HUES64 (cell line): ENCODE measurements at regions not wholly inside any gene's neighbourhood (a gene's known extent, or its start where the extent isn't known, plus 50 kb on each side); places are given as distances from the start of the nearest gene placed in this dataset.

ENCODE experiments used
- H3K27ac ChIP-seq: 2 replicates; pipeline ENCODE4 v1.7.0; 2013; ENCODE audit warnings: low read depth, low read length, inconsistent platforms
- H3K27me3 ChIP-seq: 2 replicates; pipeline ENCODE4 v1.6.1; 2013; ENCODE audit warnings: mild to moderate bottlenecking, low read length; ENCODE audit not compliant: insufficient read depth
- H3K36me3 ChIP-seq: 2 replicates; pipeline ENCODE4 v1.6.1; 2013; ENCODE audit warnings: mild to moderate bottlenecking, low read length; ENCODE audit not compliant: insufficient read depth
- H3K4me1 ChIP-seq: 2 replicates; pipeline ENCODE4 v1.6.1; 2013; ENCODE audit warnings: mild to moderate bottlenecking, low read length, moderate library complexity; ENCODE audit not compliant: insufficient read depth
- H3K4me3 ChIP-seq: 2 replicates; pipeline ENCODE4 v1.5.1; 2013; ENCODE audit warnings: mild to moderate bottlenecking, low read length, moderate library complexity
- H3K9ac ChIP-seq: 2 replicates; pipeline ENCODE4 v1.6.1; 2013; ENCODE audit warnings: mild to moderate bottlenecking, low read depth, low read length
- H3K9me3 ChIP-seq: 2 replicates; pipeline ENCODE4 v1.6.1; 2013; ENCODE audit warnings: low read depth, low read length; ENCODE audit not compliant: insufficient read depth
- WGBS: fragments of 150-250, 120-280 bp; methylation state at CpG from one replicate; pipeline ENCODE4 v1.1.7; 2013; ENCODE audit warnings: missing lambda C conversion rate; 5-methylcytosine and 5-hydroxymethylcytosine counted together

DNA sequence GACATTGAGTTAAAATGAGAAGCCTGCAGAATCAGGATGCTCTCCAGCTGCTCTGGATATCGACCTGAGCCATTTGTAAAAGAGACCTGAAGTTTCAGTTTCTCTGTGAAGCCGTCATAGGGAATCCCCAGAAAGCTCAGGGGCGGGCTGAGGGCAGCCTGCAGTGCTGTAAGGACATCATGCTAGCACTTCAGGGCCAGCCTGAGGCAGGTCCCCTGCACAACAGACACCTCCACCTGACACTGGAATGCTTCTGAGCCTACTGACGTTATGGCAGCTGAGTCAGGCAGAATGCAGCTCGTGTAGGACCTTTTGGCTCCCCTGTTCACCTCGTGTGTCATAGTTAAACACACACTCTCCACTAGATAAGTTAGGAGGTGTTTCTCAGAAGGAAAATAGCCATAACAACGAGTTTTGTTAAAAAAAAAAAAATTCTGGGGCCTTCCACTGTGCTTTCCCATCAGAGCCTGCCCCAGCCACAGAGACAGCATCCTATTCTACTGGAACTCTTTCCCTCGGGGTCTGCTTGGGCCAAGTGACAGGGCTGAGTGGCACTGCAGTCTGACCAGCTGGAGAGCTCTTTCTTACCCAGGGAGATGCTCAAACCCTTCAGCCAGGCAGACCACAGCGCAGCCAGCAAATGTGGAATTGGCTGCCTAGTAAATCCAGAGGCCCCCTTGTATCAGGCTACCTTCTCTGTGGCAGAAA, 354.9 kb downstream of the DIRAS2 start:
- Histone ChIP-seq H3K4me3 (no peak overlapping the region), H3K27me3 (no peaks in the 10 kb centered on the region), H3K4me1 (no peaks in the 10 kb centered on the region), H3K9me3 (no peaks in the 10 kb centered on the region), H3K27ac (no peak overlapping the region), H3K36me3 (no peaks in the 10 kb centered on the region), H3K9ac (no peak overlapping the region)
- WGBS, result 80% methylated on average over 8 of the region's 9 CpGs

DNA sequence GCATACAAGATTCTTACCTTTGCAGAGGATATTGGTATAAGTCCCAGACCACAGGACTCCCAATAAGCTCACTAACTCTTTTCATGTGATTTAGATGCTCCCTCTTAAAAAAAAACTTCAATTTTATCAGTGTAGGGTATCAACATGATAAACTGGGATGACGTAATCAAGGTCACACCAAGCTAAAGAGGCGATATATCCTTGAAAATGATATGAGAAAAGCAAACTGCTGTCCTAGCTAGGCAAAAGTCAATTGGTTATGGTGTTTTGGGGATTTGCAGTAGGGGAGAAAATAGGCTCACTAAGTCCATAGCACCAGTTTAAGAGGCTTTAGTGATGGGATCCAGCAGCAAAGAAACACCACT, 354.4 kb downstream of the DIRAS2 start:
- no peaks in the 10 kb centered on the region for H3K27me3 ChIP-seq
- no peaks in the 10 kb centered on the region for H3K4me1 ChIP-seq
- no peak overlapping the region for H3K4me3 ChIP-seq
- no peaks in the 10 kb centered on the region for H3K36me3 ChIP-seq
- 94% methylated on average over 2 of the region's 2 CpGs for WGBS
- H3K27ac ChIP-seq, result no peak overlapping the region
- no peak overlapping the region for H3K9ac ChIP-seq
- no peaks in the 10 kb centered on the region for H3K9me3 ChIP-seq

DNA sequence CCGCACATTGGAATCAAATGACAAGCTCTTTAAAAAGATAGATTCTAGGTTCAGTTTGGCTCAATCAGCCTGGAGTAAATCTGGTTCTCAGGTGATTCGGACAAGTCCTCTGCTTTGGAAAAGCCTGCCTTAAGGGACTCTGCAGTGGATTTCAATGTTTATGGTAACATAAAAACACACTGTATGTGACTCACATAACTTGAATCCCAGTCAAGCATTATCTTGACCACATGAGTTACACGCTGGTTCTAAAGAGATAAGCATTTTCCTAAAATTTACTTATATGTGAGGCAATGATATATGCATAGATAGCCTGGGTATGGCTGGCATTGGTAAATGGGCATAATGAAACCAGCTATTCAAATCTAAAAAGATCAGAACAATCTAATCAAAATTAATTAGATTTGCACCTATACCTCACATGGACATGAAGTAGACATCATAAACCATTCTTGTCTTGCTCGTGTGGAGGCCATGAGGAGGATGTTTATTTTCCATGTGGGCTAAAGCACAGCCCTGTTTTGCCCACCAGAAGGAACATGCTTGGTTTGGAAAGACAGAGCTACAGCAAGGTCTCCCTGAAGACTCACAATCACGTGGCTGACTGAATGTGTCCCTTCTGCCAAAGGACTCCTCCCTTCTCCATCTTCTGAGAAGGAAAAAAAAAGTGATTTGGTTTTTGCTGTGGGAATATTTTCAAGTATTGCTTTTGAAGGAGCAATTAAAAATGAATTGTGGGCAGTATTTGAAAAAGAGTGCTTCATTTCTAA, 351.7 kb downstream of the DIRAS2 start:
- Histone ChIP-seq H3K36me3 (no peaks in the 10 kb centered on the region), H3K4me3 (no peak overlapping the region), H3K27me3 (no peaks in the 10 kb centered on the region), H3K27ac (no peak overlapping the region), H3K4me1 (no peaks in the 10 kb centered on the region), H3K9me3 (no peaks in the 10 kb centered on the region), H3K9ac (no peak overlapping the region)
- WGBS, result 91% methylated on average over 5 of the region's 5 CpGs

DNA sequence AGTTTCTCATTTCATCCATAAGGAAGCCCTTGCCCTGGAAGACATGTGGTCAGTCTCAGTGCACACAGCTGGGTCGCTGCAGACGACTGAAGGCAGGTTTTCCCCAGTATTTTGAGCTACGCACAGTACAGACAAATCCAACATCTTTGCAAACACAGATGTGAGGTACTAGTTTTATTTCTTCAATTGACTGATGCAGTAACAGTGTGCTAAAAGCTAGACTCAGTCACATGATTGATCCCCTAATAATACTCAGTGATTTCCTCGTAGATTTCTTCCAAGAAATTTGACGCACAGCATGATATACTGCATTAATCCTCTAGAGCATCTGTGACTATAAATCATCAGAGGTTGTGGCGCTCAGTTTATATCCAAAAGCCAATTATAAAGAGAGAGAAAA, 346.1 kb downstream of the DIRAS2 start:
- H3K4me3 ChIP-seq, result no peak overlapping the region

DNA sequence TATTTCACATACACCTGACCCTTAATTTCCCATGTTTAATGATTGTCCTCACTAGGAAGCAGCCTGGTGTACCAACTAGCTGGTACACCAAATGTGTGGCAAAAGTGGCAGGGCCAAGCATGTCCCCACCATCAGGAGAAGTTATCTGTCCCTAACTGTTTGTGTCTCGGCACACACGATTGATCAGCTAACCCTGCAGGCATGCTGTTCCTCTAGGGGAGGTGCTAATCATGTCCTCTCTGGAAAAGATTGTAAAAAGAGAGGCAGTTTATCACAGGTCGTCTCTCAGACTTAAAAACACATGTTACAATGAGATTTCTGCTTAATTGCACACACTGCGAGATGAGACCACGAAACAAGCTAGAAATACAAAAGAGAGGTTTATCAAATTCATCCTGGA, 342.7 kb downstream of the DIRAS2 start:
- Histone ChIP-seq H3K9ac (no peak overlapping the region), H3K27me3 (no peaks in the 10 kb centered on the region), H3K36me3 (no peaks in the 10 kb centered on the region), H3K4me3 (no peak overlapping the region), H3K27ac (no peak overlapping the region), H3K4me1 (no peaks in the 10 kb centered on the region; the same call in 1 of the 2 replicates), H3K9me3 (no peaks in the 10 kb centered on the region)
- WGBS, result 79% methylated on average over 5 of the region's 5 CpGs

More for the DNA sequence above, 346.1 kb downstream of the DIRAS2 start:
- Histone ChIP-seq H3K4me1 (no peaks in the 10 kb centered on the region; the same call in 1 of the 2 replicates), H3K9ac (no peak overlapping the region), H3K9me3 (no peaks in the 10 kb centered on the region), H3K27me3 (no peaks in the 10 kb centered on the region), H3K27ac (no peak overlapping the region), H3K36me3 (no peaks in the 10 kb centered on the region)
- 80% methylated on average over 6 of the region's 6 CpGs for WGBS

DNA sequence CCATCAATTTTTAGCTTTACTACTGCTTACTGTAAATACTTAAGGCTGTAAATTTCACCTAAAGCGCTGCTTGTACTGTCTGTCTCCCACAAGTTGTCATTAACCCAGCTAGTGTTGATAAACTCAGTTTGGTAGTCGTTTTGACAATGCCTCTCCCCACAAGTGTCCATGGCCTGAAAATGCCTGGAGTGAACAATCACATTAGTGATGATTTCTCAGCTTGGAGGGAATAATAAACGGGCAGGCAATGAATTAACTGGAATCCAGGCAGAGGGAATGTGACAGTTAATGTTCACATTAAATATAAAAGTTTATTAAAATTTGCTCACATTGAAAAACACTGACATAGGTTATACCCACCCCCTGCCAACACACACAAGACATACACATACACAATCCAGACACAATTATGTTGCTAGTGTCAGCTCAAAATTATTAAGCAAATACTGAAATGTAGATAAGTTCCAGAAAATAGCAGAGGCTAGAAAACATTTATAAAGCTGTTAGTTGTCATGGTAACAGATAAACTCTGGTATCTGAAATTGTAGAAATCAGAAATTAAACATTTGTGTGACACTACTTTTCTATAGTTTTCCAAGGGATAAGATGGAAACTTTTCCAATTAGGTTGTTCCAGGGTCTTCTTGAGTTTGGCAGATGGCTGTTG, 341.9 kb downstream of the DIRAS2 start:
- H3K9ac ChIP-seq, result no peak overlapping the region
- H3K9me3 ChIP-seq, result no peaks in the 10 kb centered on the region
- H3K36me3 ChIP-seq, result no peaks in the 10 kb centered on the region
- H3K27ac ChIP-seq, result no peak overlapping the region
- 76% methylated on average over 3 of the region's 3 CpGs for WGBS
- no peaks in the 10 kb centered on the region; the same call in 1 of the 2 replicates for H3K4me1 ChIP-seq
- no peaks in the 10 kb centered on the region for H3K27me3 ChIP-seq
- H3K4me3 ChIP-seq, result no peak overlapping the region

DNA sequence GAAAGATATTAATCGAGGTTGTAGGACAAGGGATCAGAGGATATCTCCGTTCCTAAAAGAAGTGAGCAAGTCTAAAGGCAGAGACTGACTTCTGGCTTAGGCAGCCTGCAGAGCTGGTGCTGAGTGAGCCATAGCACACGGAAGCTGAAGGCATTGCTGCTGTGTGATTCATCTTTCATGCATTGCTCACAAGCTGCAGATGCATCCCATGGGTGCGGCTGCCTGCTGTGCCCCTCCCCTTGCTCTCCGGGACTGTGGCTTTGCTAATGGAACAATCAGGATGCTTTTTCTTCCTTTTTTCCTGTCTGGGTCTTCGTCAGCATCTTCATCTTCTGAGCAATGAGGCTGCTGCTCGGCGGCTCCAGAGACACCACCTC, 341.4 kb downstream of the DIRAS2 start:
- Histone ChIP-seq H3K27ac (no peak overlapping the region), H3K4me3 (no peak overlapping the region), H3K9me3 (no peaks in the 10 kb centered on the region), H3K4me1 (no peaks in the 10 kb centered on the region; the same call in 1 of the 2 replicates), H3K9ac (no peak overlapping the region), H3K27me3 (no peaks in the 10 kb centered on the region), H3K36me3 (no peaks in the 10 kb centered on the region)
- WGBS, result 50% methylated on average over 8 of the region's 8 CpGs

DNA sequence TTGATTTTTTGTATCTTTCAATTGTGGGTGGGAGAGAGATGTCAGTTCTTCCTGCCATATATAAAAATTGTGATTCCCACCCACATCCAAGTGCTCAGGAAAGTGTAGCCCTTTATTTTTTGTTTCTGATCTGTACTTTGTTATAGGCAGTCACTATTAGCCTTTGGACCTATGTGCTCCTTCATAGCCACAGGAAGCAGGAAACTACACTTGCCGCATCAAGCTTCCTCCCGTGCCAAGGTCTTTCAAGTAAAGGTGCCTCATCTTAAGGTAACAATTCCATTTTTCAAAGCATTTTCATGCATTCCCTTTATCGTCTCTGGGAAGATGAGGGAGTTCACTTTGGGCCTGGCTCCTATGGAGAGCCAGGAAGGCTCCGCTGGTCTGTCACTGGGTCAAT, 339.0 kb downstream of the DIRAS2 start:
- 93% methylated on average over 4 of the region's 4 CpGs for WGBS

DNA sequence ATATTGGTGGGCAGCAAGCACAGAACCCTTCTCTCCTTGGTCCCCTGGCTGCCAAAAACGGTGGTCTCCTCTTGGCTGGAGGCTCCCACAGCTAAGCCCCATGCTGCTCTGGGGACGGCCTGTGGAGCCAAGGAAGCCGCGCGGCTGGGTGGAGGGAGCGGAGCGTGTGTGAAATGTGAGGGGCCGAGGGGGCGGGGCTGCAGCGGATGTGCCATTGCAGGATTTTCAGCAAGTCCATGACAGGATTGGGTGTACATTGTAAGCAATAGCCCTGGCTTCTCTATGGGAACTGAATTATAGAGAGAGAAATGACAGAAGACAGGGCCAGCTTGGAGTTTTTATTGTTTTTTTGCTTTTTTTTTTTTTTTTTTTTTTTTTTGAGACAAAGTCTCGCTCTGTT, 336.5 kb downstream of the DIRAS2 start:
- no peaks in the 10 kb centered on the region for H3K9me3 ChIP-seq
- no peak overlapping the region for H3K4me3 ChIP-seq
- H3K9ac ChIP-seq, result no peak overlapping the region
- H3K27me3 ChIP-seq, result no peaks in the 10 kb centered on the region
- H3K36me3 ChIP-seq, result no peaks in the 10 kb centered on the region
- no peaks in the 10 kb centered on the region for H3K4me1 ChIP-seq
- WGBS, result 96% methylated on average over 11 of the region's 11 CpGs
- no peak overlapping the region for H3K27ac ChIP-seq

More for the DNA sequence above, 339.0 kb downstream of the DIRAS2 start:
- Histone ChIP-seq H3K9me3 (no peaks in the 10 kb centered on the region), H3K4me1 (no peaks in the 10 kb centered on the region; the same call in 1 of the 2 replicates), H3K4me3 (no peak overlapping the region), H3K27ac (no peak overlapping the region), H3K27me3 (no peaks in the 10 kb centered on the region), H3K9ac (no peak overlapping the region), H3K36me3 (no peaks in the 10 kb centered on the region)

DNA sequence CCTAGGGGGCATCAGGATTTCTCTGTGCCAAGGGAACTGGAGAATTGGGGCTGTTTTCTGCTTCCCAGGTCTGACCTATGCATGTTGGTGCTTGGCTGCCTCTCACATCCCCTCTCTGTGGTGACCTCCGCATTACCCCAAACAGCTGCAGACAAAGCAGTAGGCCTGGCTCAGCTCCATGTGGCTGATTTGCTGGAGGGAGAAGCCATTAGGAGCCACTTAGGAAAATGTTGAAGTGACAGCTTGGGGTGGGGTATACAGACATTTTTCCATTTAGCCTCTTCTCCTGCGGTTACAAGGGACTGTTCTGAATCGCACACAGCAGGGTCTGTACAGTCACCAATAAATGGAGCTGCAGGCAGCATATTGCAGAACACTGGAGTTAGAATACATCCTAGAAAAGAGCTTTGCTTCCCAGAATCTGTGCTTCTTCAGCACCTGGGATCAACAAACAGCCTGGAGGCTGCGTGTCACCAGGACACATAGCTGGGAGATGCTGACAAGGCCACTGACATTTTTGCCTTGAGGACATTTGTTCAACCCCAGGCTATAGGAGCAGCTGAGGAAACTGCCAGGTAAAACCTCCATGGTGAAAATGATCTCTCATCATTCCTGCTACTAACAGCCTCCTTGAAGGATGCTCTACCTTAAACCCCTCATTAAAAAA, 335.3 kb downstream of the DIRAS2 start:
- H3K4me1 ChIP-seq, result no peaks in the 10 kb centered on the region
- H3K9me3 ChIP-seq, result no peaks in the 10 kb centered on the region
- WGBS, result 90% methylated on average over 4 of the region's 4 CpGs
- H3K27ac ChIP-seq, result no peak overlapping the region
- no peak overlapping the region for H3K4me3 ChIP-seq
- no peaks in the 10 kb centered on the region for H3K27me3 ChIP-seq
- H3K36me3 ChIP-seq, result no peaks in the 10 kb centered on the region
- H3K9ac ChIP-seq, result no peak overlapping the region

DNA sequence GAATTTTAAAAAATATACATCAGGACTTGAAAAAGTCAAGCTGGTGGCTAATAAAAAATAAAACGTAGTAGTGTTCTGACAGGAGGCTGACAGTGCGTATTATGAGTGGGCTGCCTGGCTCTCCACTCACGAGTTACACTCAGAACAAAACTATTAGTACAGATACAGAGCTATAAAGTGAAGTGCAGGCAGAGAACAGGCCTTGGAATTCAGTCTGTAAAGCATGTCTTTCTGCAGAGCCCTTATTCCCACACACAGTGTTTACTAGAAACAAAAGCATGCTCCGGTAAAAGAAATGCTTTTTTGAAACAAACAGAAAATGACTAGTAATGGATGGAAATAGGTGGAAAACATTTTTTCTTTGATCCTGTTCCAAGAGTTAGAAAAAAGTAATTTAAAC, 334.7 kb downstream of the DIRAS2 start:
- Histone ChIP-seq H3K36me3 (no peaks in the 10 kb centered on the region), H3K4me3 (no peak overlapping the region), H3K9me3 (no peaks in the 10 kb centered on the region), H3K27me3 (no peaks in the 10 kb centered on the region), H3K27ac (no peak overlapping the region), H3K4me1 (no peaks in the 10 kb centered on the region), H3K9ac (no peak overlapping the region)
- 100% methylated on average over 4 of the region's 4 CpGs for WGBS
